ENCODE measurements at regions not wholly inside any gene's neighbourhood (a gene's known extent, or its start where the extent isn't known, plus 50 kb on each side); places are given as distances from the start of the nearest gene placed in this dataset.

GRCh38 chr13:27847669-27848068 is 55.4 kb downstream of the GSX1 start:
- no peaks in the 10 kb centered on the region for H3K36me3 ChIP-seq (ENCODE audit: control insufficient read depth in 1 of 2, insufficient read depth in 2 of 2, low read length in 2 of 2)
- H3K9me3 ChIP-seq (ENCODE audit: control insufficient read depth in 1 of 2, low read length in 2 of 2), result no peaks in the 10 kb centered on the region
- peaks cover 0 to under 1% of the 10 kb centered on the region in 2 donors for H3K27me3 ChIP-seq (ENCODE audit: control insufficient read depth in 1 of 2, insufficient read depth in 2 of 2, low read length in 2 of 2)
- H3K4me3 ChIP-seq (ENCODE audit: low read depth in 1 of 2, low read length in 2 of 2), result no peak overlapping the region
- no peak overlapping the region for H3K27ac ChIP-seq (ENCODE audit: low read depth, low read length)
- H3K4me1 ChIP-seq (ENCODE audit: control insufficient read depth in 1 of 2, insufficient read depth in 2 of 2, low read length in 2 of 2), result peaks cover 19 to 25% of the 10 kb centered on the region in 2 donors
- H3K9ac ChIP-seq (ENCODE audit: low read depth in 1 of 2, low read length in 2 of 2), result no peak overlapping the region

- Histone ChIP-seq H3K9ac (ENCODE audit: low read depth in 1 of 2, low read length in 2 of 2) (peak overlapping the region in 1 of 2 donors; percentile 70), H3K36me3 (ENCODE audit: control insufficient read depth in 1 of 2, insufficient read depth in 2 of 2, low read length in 2 of 2) (no peaks in the 10 kb centered on the region), H3K9me3 (ENCODE audit: control insufficient read depth in 1 of 2, low read length in 2 of 2) (no peaks in the 10 kb centered on the region), H3K27ac (ENCODE audit: low read depth, low read length) (peak overlapping the region; percentile 59), H3K4me1 (ENCODE audit: control insufficient read depth in 1 of 2, insufficient read depth in 2 of 2, low read length in 2 of 2) (peaks cover 35 to 43% of the 10 kb centered on the region in 2 donors), H3K4me3 (ENCODE audit: low read depth in 1 of 2, low read length in 2 of 2) (peak overlapping the region; percentile 4 to 23), H3K27me3 (ENCODE audit: control insufficient read depth in 1 of 2, insufficient read depth in 2 of 2, low read length in 2 of 2) (peaks cover 0 to 8% of the 10 kb centered on the region in 2 donors)
Measured at GRCh38 chr13:27851096-27851850, 59.0 kb downstream of the GSX1 start.

GRCh38 chr13:27852491-27852890 is 60.2 kb downstream of the GSX1 start:
- Histone ChIP-seq H3K27me3 (ENCODE audit: control insufficient read depth in 1 of 2, insufficient read depth in 2 of 2, low read length in 2 of 2) (peaks cover 0 to 8% of the 10 kb centered on the region in 2 donors), H3K27ac (ENCODE audit: low read depth, low read length) (peak overlapping the region; percentile 21), H3K4me1 (ENCODE audit: control insufficient read depth in 1 of 2, insufficient read depth in 2 of 2, low read length in 2 of 2) (peaks cover 35 to 47% of the 10 kb centered on the region in 2 donors), H3K9ac (ENCODE audit: low read depth in 1 of 2, low read length in 2 of 2) (peak overlapping the region; percentile 51 to 70), H3K4me3 (ENCODE audit: low read depth in 1 of 2, low read length in 2 of 2) (peak overlapping the region in 1 of 2 donors; percentile 12), H3K9me3 (ENCODE audit: control insufficient read depth in 1 of 2, low read length in 2 of 2) (no peaks in the 10 kb centered on the region), H3K36me3 (ENCODE audit: control insufficient read depth in 1 of 2, insufficient read depth in 2 of 2, low read length in 2 of 2) (no peaks in the 10 kb centered on the region)

- H3K27ac ChIP-seq (ENCODE audit: low read depth, low read length), result no peak overlapping the region
- H3K9ac ChIP-seq (ENCODE audit: low read depth in 1 of 2, low read length in 2 of 2), result peak overlapping the region in 1 of 2 donors; percentile 70
- H3K9me3 ChIP-seq (ENCODE audit: control insufficient read depth in 1 of 2, low read length in 2 of 2), result no peaks in the 10 kb centered on the region
- peaks cover 35 to 42% of the 10 kb centered on the region in 2 donors for H3K4me1 ChIP-seq (ENCODE audit: control insufficient read depth in 1 of 2, insufficient read depth in 2 of 2, low read length in 2 of 2)
- no peaks in the 10 kb centered on the region for H3K36me3 ChIP-seq (ENCODE audit: control insufficient read depth in 1 of 2, insufficient read depth in 2 of 2, low read length in 2 of 2)
- H3K27me3 ChIP-seq (ENCODE audit: control insufficient read depth in 1 of 2, insufficient read depth in 2 of 2, low read length in 2 of 2), result peaks cover 0 to 8% of the 10 kb centered on the region in 2 donors
- peak overlapping the region in 1 of 2 donors; percentile 12 for H3K4me3 ChIP-seq (ENCODE audit: low read depth in 1 of 2, low read length in 2 of 2)
Measured at GRCh38 chr13:27853335-27853734, 61.1 kb downstream of the GSX1 start.

GRCh38 chr13:27853861-27854260 is 61.6 kb downstream of the GSX1 start:
- H3K36me3 ChIP-seq (ENCODE audit: control insufficient read depth in 1 of 2, insufficient read depth in 2 of 2, low read length in 2 of 2), result no peaks in the 10 kb centered on the region
- peak overlapping the region in 1 of 2 donors; percentile 4 for H3K4me3 ChIP-seq (ENCODE audit: low read depth in 1 of 2, low read length in 2 of 2)
- H3K27me3 ChIP-seq (ENCODE audit: control insufficient read depth in 1 of 2, insufficient read depth in 2 of 2, low read length in 2 of 2), result peaks cover 0 to 8% of the 10 kb centered on the region in 2 donors

GRCh38 chr13:27854606-27855005 is 62.3 kb downstream of the GSX1 start:
- no peak overlapping the region for H3K9ac ChIP-seq (ENCODE audit: low read depth in 1 of 2, low read length in 2 of 2)
- H3K9me3 ChIP-seq (ENCODE audit: control insufficient read depth in 1 of 2, low read length in 2 of 2), result no peaks in the 10 kb centered on the region
- H3K27ac ChIP-seq (ENCODE audit: low read depth, low read length), result no peak overlapping the region
- H3K36me3 ChIP-seq (ENCODE audit: control insufficient read depth in 1 of 2, insufficient read depth in 2 of 2, low read length in 2 of 2), result no peaks in the 10 kb centered on the region
- H3K27me3 ChIP-seq (ENCODE audit: control insufficient read depth in 1 of 2, insufficient read depth in 2 of 2, low read length in 2 of 2), result peaks cover 0 to 8% of the 10 kb centered on the region in 2 donors
- H3K4me3 ChIP-seq (ENCODE audit: low read depth in 1 of 2, low read length in 2 of 2), result no peak overlapping the region
- H3K4me1 ChIP-seq (ENCODE audit: control insufficient read depth in 1 of 2, insufficient read depth in 2 of 2, low read length in 2 of 2), result peaks cover 35 to 41% of the 10 kb centered on the region in 2 donors

More at GRCh38 chr13:27853861-27854260, 61.6 kb downstream of the GSX1 start:
- Histone ChIP-seq H3K27ac (ENCODE audit: low read depth, low read length) (no peak overlapping the region), H3K4me1 (ENCODE audit: control insufficient read depth in 1 of 2, insufficient read depth in 2 of 2, low read length in 2 of 2) (peaks cover 35 to 41% of the 10 kb centered on the region in 2 donors), H3K9ac (ENCODE audit: low read depth in 1 of 2, low read length in 2 of 2) (no peak overlapping the region), H3K9me3 (ENCODE audit: control insufficient read depth in 1 of 2, low read length in 2 of 2) (no peaks in the 10 kb centered on the region)

- Histone ChIP-seq H3K9me3 (ENCODE audit: control insufficient read depth in 1 of 2, low read length in 2 of 2) (no peaks in the 10 kb centered on the region), H3K36me3 (ENCODE audit: control insufficient read depth in 1 of 2, insufficient read depth in 2 of 2, low read length in 2 of 2) (no peaks in the 10 kb centered on the region), H3K27me3 (ENCODE audit: control insufficient read depth in 1 of 2, insufficient read depth in 2 of 2, low read length in 2 of 2) (peaks cover 0 to 12% of the 10 kb centered on the region in 2 donors), H3K27ac (ENCODE audit: low read depth, low read length) (no peak overlapping the region), H3K4me1 (ENCODE audit: control insufficient read depth in 1 of 2, insufficient read depth in 2 of 2, low read length in 2 of 2) (peaks cover 35 to 41% of the 10 kb centered on the region in 2 donors), H3K9ac (ENCODE audit: low read depth in 1 of 2, low read length in 2 of 2) (no peak overlapping the region), H3K4me3 (ENCODE audit: low read depth in 1 of 2, low read length in 2 of 2) (no peak overlapping the region)
Measured at GRCh38 chr13:27855381-27855780, 63.1 kb downstream of the GSX1 start.

GRCh38 chr13:27857282-27857681 is 62.5 kb upstream of the PDX1 start:
- peaks cover 0 to 12% of the 10 kb centered on the region in 2 donors for H3K27me3 ChIP-seq (ENCODE audit: control insufficient read depth in 1 of 2, insufficient read depth in 2 of 2, low read length in 2 of 2)
- H3K36me3 ChIP-seq (ENCODE audit: control insufficient read depth in 1 of 2, insufficient read depth in 2 of 2, low read length in 2 of 2), result no peaks in the 10 kb centered on the region
- no peak overlapping the region for H3K9ac ChIP-seq (ENCODE audit: low read depth in 1 of 2, low read length in 2 of 2)
- H3K9me3 ChIP-seq (ENCODE audit: control insufficient read depth in 1 of 2, low read length in 2 of 2), result no peaks in the 10 kb centered on the region
- peaks cover 20 to 29% of the 10 kb centered on the region in 2 donors for H3K4me1 ChIP-seq (ENCODE audit: control insufficient read depth in 1 of 2, insufficient read depth in 2 of 2, low read length in 2 of 2)
- H3K27ac ChIP-seq (ENCODE audit: low read depth, low read length), result no peak overlapping the region
- no peak overlapping the region for H3K4me3 ChIP-seq (ENCODE audit: low read depth in 1 of 2, low read length in 2 of 2)

GRCh38 chr13:27858046-27858445 is 61.8 kb upstream of the PDX1 start:
- Histone ChIP-seq H3K4me1 (ENCODE audit: control insufficient read depth in 1 of 2, insufficient read depth in 2 of 2, low read length in 2 of 2) (peaks cover 13 to 23% of the 10 kb centered on the region in 2 donors), H3K27me3 (ENCODE audit: control insufficient read depth in 1 of 2, insufficient read depth in 2 of 2, low read length in 2 of 2) (peaks cover 0 to 9% of the 10 kb centered on the region in 2 donors), H3K27ac (ENCODE audit: low read depth, low read length) (no peak overlapping the region), H3K36me3 (ENCODE audit: control insufficient read depth in 1 of 2, insufficient read depth in 2 of 2, low read length in 2 of 2) (no peaks in the 10 kb centered on the region), H3K4me3 (ENCODE audit: low read depth in 1 of 2, low read length in 2 of 2) (no peak overlapping the region), H3K9me3 (ENCODE audit: control insufficient read depth in 1 of 2, low read length in 2 of 2) (no peaks in the 10 kb centered on the region), H3K9ac (ENCODE audit: low read depth in 1 of 2, low read length in 2 of 2) (no peak overlapping the region)

GRCh38 chr13:27860743-27861142 is 59.1 kb upstream of the PDX1 start:
- H3K27ac ChIP-seq (ENCODE audit: low read depth, low read length), result no peak overlapping the region
- H3K4me1 ChIP-seq (ENCODE audit: control insufficient read depth in 1 of 2, insufficient read depth in 2 of 2, low read length in 2 of 2), result peaks cover 0 to 12% of the 10 kb centered on the region in 2 donors
- peaks cover 0 to 5% of the 10 kb centered on the region in 2 donors for H3K27me3 ChIP-seq (ENCODE audit: control insufficient read depth in 1 of 2, insufficient read depth in 2 of 2, low read length in 2 of 2)
- no peak overlapping the region for H3K4me3 ChIP-seq (ENCODE audit: low read depth in 1 of 2, low read length in 2 of 2)
- H3K9me3 ChIP-seq (ENCODE audit: control insufficient read depth in 1 of 2, low read length in 2 of 2), result no peaks in the 10 kb centered on the region
- no peak overlapping the region for H3K9ac ChIP-seq (ENCODE audit: low read depth in 1 of 2, low read length in 2 of 2)
- no peaks in the 10 kb centered on the region for H3K36me3 ChIP-seq (ENCODE audit: control insufficient read depth in 1 of 2, insufficient read depth in 2 of 2, low read length in 2 of 2)

Measured in duodenal mucosa (tissue), 2 donors.